GM18867 (cell line): ENCODE measurements at regions not wholly inside any gene's neighbourhood (a gene's known extent, or its start where the extent isn't known, plus 50 kb on each side); places are given as distances from the start of the nearest gene placed in this dataset.
A peak's percentile ranks its signal among the peaks of the same experiment; 100 is the strongest.

ENCODE experiments used
- ATAC-seq: cut with Tn5 transposase; IDR thresholded peaks from one replicate; pipeline ENCODE4 v1.9.1; 2021; ENCODE audit warnings: mild to moderate bottlenecking, moderate library complexity; ENCODE audit not compliant: unreplicated experiment

DNA sequence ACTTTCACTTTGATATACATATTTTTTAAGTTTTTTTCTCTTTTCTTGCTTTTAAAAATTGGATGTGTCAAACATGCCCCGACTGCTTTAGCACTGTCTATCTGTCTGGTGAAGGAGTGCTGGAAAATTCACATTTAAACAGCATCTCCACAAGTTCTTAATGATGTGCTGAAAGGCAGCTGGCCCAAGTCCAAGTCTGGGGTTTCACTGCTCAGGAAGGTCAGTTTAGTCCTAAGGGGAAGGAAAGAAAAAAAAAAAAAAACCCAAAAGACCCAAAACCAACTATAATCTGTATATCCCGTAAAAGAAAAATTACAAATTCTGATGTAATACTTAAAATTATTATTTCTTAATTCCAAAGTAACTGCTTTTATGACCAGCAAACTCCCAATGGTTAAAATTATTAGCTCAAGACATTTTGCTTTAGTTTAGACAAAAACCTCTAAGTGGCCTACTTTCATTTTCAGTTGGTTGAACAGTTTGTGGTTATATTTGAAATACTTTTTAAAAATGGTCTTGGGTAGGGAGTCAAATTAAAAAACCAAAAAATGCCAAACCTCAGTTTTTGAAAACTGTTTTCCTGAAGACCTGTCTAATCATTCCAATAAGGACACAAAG lies 79.5 kb upstream of the PREP start:
- ATAC-seq: no peak

DNA sequence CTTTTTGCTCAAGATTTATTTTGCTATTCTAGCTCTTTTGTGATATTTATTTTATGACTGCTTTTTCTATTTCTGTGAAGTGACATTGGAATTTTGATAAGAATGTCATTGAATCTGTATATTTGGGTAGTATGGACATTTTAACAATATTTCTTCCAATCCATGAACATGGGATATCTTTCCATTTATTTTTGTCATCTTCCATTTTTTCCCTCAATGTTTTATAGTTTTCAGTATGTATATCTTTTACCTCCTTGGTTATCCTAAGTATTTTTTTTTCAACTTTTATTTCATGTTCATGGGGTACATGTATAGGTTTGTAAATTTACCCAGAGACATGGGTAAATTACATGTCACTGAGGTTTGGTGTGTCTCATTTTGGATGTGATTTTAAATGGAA lies 74.1 kb upstream of the PREP start:
- no peak for ATAC-seq

DNA sequence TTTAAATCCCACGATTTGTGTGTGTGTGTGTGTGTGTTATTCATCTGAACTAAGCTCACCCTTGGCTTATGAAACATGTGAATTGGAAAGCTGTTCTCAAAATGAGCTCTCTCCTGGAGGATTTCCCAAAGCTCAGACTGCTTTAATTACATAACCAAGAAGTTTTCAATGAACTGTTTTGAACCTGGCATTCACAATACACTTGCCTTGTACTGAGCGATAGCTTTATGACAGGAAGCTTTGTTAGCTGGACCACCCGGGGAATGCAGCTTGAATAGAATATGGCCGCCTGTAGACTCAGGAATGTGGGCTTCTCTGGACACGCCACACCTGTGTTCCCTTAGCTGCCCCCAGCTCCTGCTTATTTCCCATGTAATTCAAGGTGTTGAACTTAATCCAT lies 71.4 kb upstream of the PREP start:
- no peak for ATAC-seq

DNA sequence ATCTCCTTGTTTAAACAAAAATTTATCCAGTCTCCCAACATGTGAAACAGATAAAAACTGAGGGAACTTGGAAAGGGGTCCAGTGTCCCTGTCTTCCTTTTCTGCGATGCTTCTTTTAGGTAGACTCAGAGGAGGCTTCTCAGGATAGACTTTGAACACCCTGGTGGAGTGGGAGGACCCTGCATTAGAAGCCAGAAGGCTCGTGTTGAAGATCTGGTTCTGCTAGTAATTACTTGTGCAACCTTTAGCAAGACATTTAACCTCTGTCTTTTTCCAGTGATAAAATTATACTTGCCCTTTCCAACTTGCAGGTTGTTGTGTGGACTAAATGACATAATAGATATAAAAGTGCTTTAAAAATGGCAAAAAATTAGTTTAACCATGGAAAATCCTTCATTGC lies 67.1 kb upstream of the PREP start:
- ATAC-seq: no peak

GRCh38 chr6:105468850-105469249 lies 66.0 kb upstream of the PREP start:
- no peak for ATAC-seq

- ATAC-seq: no peak
Observed at GRCh38 chr6:105460860-105461259, 58.0 kb upstream of the PREP start.

- no peak for ATAC-seq
Observed at GRCh38 chr6:105459864-105460263, 57.0 kb upstream of the PREP start.

DNA sequence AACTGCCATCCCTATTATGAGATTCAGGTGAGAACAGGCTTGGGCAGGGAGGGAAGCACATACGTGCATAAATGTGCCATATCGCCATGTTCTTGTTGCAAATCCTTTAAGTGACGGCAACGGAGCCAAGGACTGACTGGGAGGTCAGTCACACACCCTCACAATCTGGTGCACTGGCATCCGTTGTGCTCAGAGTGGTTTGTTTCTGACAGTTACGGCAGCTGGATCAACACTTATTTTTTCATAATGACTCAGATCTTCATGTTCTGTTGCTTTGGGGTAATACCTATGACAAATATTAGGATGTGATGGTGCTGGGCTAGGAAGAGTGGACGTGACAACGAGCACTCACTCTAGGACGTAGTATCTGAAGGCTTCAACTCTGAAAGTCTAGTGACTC lies 56.2 kb upstream of the PREP start:
- ATAC-seq: peak; percentile 94

DNA sequence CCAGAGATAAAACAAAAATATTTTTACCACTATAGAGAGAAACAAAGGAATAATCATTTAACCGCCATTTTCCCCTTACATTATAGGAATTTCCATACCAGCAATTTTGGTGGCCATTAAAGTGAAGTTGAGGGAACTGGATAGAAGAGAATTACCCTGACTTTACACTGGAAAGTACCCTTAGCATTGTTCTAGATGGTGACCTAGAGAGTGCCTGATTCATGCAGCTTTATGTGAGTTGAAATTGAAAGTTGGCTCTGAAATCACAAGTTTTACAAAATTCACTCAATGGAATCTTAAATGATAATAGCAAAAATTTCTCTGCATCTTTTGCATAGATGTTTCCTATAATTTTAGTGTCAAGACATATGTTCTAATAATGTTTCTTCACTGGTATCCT lies 55.7 kb upstream of the PREP start:
- peak; percentile 47 for ATAC-seq

DNA sequence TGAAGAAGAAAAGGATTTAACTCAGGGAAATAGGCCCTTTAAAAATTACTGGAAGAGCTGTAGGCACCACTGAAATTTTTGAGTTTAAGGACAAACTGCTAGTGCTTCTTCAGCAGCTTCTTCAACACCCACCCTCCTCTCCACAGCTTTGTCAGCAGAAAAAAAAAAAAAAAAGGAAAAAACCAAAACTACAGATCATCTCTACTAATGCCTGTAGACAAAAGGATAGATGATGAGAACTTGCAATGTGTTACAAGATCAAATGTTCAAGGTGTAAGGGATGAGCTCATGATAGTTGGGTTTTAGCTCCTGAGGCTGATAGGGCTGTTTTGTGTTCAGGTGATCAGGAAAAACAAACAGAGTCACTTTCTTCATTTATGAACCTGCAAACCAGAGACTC lies 55.2 kb upstream of the PREP start:
- ATAC-seq: no peak

GRCh38 chr6:105453968-105454367 lies 51.1 kb upstream of the PREP start:
- no peak for ATAC-seq

DNA sequence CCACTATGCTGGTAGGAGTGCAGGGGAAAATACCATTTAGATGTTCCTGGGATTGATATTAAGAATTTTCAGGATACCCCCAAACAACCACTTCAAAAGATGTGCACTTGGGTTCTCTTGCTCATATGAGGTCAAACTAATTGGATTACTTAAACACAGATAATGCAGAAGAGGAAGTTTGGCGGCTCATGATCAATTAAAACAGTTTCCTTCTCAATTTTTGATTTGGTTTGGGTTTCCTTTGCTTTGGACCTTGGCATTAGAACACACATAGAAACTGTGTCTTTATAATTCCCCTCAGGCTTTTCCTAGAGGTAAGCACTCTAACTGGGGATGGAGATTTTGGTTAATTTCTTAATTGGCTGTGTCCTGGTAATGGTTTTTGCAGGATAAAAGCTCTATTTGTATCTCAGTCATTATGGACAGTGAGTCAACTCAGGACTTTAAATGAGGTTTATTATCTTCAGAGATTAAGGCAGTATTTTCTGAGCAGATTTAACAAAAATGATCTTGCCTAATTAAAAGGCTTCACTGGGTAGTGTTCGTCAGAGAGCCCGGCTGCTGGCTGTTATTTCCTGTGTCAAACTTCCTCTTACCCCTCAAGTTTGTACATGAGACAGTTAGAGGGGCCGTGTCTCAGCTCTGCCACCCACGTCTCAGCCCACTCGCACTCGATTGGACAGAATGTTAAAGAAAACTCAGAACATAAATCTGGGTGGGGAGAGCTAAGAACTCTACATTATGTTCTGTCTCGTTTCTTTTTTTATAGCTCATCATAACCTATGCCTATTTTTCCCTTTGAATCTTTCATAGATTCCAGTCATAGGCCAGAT lies 50.3 kb upstream of the PREP start:
- peak; percentile 68 for ATAC-seq
